Smooth muscle cell (in vitro differentiated cells): ENCODE measurements at regions not wholly inside any gene's neighbourhood (a gene's known extent, or its start where the extent isn't known, plus 50 kb on each side); places are given as distances from the start of the nearest gene placed in this dataset.

ENCODE experiments used
- DNase-seq: peaks from one replicate; lab custom pipeline; 2025; ENCODE audit not compliant: unreplicated experiment; lab: John Stamatoyannopoulos, UW
- H2AFZ ChIP-seq: fragments of 200-600 bp; sonication (generic); 2 replicates; pipeline ENCODE4 v1.6.0; 2016; ENCODE audit warnings: antibody characterized with exemption, low read depth, mild to moderate bottlenecking
- H3F3A ChIP-seq: fragments of 200-600 bp; sonication (generic); 2 replicates; pipeline ENCODE4 v1.6.0; 2017; ENCODE audit warnings: antibody characterized with exemption, low read depth
- H3K27ac ChIP-seq: fragments of 200-600 bp; sonication (generic); 2 replicates; pipeline ENCODE4 v1.5.1; 2016; ENCODE audit warnings: low read depth, mild to moderate bottlenecking
- H3K27me3 ChIP-seq: fragments of 200-600 bp; sonication (generic); 2 replicates; pipeline ENCODE4 v1.6.1; 2016; ENCODE audit warnings: low read depth, mild to moderate bottlenecking
- H3K36me3 ChIP-seq: fragments of 200-600 bp; sonication (generic); 2 replicates; pipeline ENCODE4 v1.5.1; 2016; ENCODE audit warnings: low read depth
- H3K4me1 ChIP-seq: fragments of 200-600 bp; sonication (generic); 2 replicates; pipeline ENCODE4 v1.5.1; 2016; ENCODE audit warnings: low read depth
- H3K4me2 ChIP-seq: fragments of 200-600 bp; sonication (generic); 2 replicates; pipeline ENCODE4 v1.6.0; 2016; ENCODE audit warnings: mild to moderate bottlenecking
- H3K4me3 ChIP-seq: fragments of 200-600 bp; sonication (generic); 2 replicates; pipeline ENCODE4 v1.5.1; 2016; ENCODE audit warnings: mild to moderate bottlenecking
- H3K79me2 ChIP-seq: fragments of 200-600 bp; sonication (generic); 2 replicates; pipeline ENCODE4 v1.6.0; 2016; ENCODE audit warnings: low read depth, mild to moderate bottlenecking
- H3K9ac ChIP-seq: fragments of 200-600 bp; sonication (generic); 2 replicates; pipeline ENCODE4 v1.6.0; 2016; ENCODE audit warnings: low read depth
- H3K9me3 ChIP-seq: fragments of 200-600 bp; sonication (generic); replicated peaks from 2 replicates; pipeline ENCODE4 v1.5.1; 2016; ENCODE audit warnings: low read depth
- H4K20me1 ChIP-seq: fragments of 200-600 bp; sonication (generic); 2 replicates; pipeline ENCODE4 v1.6.0; 2016; ENCODE audit warnings: low read depth
- CTCF ChIP-seq: fragments of 200-600 bp; sonication (generic); IDR thresholded peaks from 2 replicates; pipeline ENCODE4 v1.5.1; 2017; ENCODE audit warnings: borderline replicate concordance, mild to moderate bottlenecking, antibody characterized with exemption; ENCODE audit not compliant: insufficient read depth, poor library complexity, severe bottlenecking
- WGBS: methylation state at CpG from one replicate; pipeline ENCODE4 v1.1.7; 2016; ENCODE audit warnings: low lambda C conversion rate; 5-methylcytosine and 5-hydroxymethylcytosine counted together

DNA sequence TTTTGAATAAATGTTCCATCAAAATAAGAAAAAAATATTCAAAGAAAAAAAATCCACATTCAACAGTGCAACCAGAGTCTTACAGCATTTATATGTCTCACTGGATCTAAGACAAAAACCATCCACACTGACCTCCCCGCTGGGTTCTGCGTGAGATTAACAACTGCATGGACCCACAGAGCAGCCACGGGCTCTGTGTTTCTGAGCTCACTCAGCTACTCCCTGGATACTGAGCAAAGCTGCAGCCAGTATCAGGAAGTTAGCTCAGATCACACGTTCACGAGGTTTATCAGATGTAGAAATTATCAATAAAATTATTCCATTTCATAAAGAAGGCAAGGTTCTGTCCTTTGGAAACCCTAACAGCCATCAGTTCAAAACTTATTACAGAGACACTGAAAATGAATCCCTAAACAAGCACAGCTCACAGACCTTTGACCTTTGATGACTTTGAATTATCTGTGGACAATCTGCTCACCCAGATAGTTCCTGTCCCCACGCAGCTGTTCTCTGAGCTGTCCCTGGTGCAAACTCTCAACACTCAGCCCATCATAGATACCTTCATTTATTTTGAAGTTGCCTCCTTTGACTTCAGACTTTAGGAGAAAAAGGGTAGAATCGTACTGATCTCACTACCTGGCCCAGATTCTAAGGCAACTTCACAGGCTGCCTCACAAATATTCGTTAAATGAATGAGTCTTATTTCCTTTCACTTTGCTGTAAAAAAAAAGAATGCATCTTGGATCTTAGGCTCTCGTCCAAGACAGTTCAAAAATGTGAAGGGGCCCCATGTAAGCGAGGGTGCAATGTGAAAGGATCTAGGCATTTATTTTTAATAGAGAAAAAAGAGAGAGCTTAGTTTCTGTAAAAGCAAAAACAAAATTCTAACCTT is 67.7 kb upstream of the SVIL start:
- peaks cover 6% of the 10 kb centered on the region for H3F3A ChIP-seq
- peak overlapping the region; percentile 8 for H3K4me2 ChIP-seq
- peaks cover 7% of the 10 kb centered on the region for H3K4me1 ChIP-seq
- H4K20me1 ChIP-seq = peaks cover 37% of the 10 kb centered on the region
- no peak overlapping the region for H3K27ac ChIP-seq
- no peak for DNase-seq
- no peak overlapping the region for H3K9ac ChIP-seq
- no peak overlapping the region for H2AFZ ChIP-seq
- H3K4me3 ChIP-seq = no peak overlapping the region
- no peaks in the 10 kb centered on the region for H3K27me3 ChIP-seq
- no peaks in the 10 kb centered on the region for H3K9me3 ChIP-seq
- no peak for TF ChIP-seq CTCF
- H3K36me3 ChIP-seq = no peaks in the 10 kb centered on the region
- WGBS = 49% methylated on average over 10 of the region's 10 CpGs
- peaks cover 37% of the 10 kb centered on the region for H3K79me2 ChIP-seq

GRCh38 chr10:29701306-29701705 is 66.5 kb upstream of the SVIL start:
- 97% methylated on average over 1 of the region's 1 CpG for whole genome bisulfite sequencing
- peaks cover 30% of the 10 kb centered on the region for H3K79me2 ChIP-seq

GRCh38 chr10:29699621-29700020 is 64.8 kb upstream of the SVIL start:
- no peak overlapping the region for H3K4me2 ChIP-seq
- no peak overlapping the region for H3K27ac ChIP-seq
- H4K20me1 ChIP-seq = peaks cover 36% of the 10 kb centered on the region
- no peak overlapping the region for H3K4me3 ChIP-seq
- no peak for TF ChIP-seq CTCF
- no peaks in the 10 kb centered on the region for H3K36me3 ChIP-seq
- H3K9ac ChIP-seq = no peak overlapping the region
- H3F3A ChIP-seq = peaks cover 6% of the 10 kb centered on the region
- H3K79me2 ChIP-seq = peaks cover 20% of the 10 kb centered on the region
- no peaks in the 10 kb centered on the region for H3K27me3 ChIP-seq
- peaks cover 7% of the 10 kb centered on the region for H3K4me1 ChIP-seq
- WGBS = 58% methylated on average over 5 of the region's 5 CpGs
- no peak overlapping the region for H2AFZ ChIP-seq
- no peak for DNase-seq
- no peaks in the 10 kb centered on the region for H3K9me3 ChIP-seq

More at GRCh38 chr10:29701306-29701705, 66.5 kb upstream of the SVIL start:
- H3K36me3 ChIP-seq = no peaks in the 10 kb centered on the region
- TF ChIP-seq CTCF = no peak
- H3K4me1 ChIP-seq = peaks cover 7% of the 10 kb centered on the region
- H3K27me3 ChIP-seq = no peaks in the 10 kb centered on the region
- DNase-seq = no peak
- no peak overlapping the region for H2AFZ ChIP-seq
- no peak overlapping the region for H3K4me3 ChIP-seq
- no peak overlapping the region for H3K9ac ChIP-seq
- no peaks in the 10 kb centered on the region for H3K9me3 ChIP-seq
- no peak overlapping the region for H3K4me2 ChIP-seq
- H3K27ac ChIP-seq = no peak overlapping the region
- H3F3A ChIP-seq = peaks cover 6% of the 10 kb centered on the region
- H4K20me1 ChIP-seq = peaks cover 37% of the 10 kb centered on the region
